Neural progenitor cell (in vitro differentiated cells): ENCODE measurements at regions not wholly inside any gene's neighbourhood (a gene's known extent, or its start where the extent isn't known, plus 50 kb on each side); places are given as distances from the start of the nearest gene placed in this dataset.

Source experiments
- EZH2 ChIP-seq: fragments of 200-600 bp; sonication (generic); IDR thresholded peaks from 2 replicates; pipeline ENCODE4 v1.6.1; 2017; ENCODE audit warnings: antibody characterized with exemption, mild to moderate bottlenecking, moderate library complexity
- EZH2phosphoT487 ChIP-seq: fragments of 200-600 bp; sonication (generic); IDR thresholded peaks from 2 replicates; pipeline ENCODE4 v1.6.1; 2017; ENCODE audit warnings: antibody characterized with exemption
- TF ChIP-seq, protein P1 (sequence below): fragments of 200-600 bp; sonication (generic); IDR thresholded peaks from 2 replicates; pipeline ENCODE4 v1.5.1; 2017; ENCODE audit warnings: antibody characterized with exemption, mild to moderate bottlenecking

DNA sequence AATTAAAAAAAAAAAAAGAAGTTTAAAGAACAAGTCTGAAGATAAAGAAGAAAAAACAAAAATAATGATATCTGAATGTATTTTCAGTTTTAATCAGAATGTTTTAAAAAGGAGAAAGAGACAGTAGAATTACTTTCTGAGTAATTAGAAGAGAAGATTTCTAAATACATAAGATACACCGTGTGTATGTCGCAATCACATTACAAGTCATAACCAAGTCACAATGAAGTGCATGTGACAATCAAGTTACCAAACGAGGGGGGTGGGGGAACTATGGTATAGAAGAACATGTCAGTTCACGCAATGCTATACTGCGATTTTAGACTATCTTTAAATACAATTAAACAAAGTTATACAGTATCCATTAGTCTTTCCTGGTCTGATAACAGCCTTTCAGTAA lies 1464.1 kb upstream of the FLRT2 start:
- TF ChIP-seq, protein P1, sequence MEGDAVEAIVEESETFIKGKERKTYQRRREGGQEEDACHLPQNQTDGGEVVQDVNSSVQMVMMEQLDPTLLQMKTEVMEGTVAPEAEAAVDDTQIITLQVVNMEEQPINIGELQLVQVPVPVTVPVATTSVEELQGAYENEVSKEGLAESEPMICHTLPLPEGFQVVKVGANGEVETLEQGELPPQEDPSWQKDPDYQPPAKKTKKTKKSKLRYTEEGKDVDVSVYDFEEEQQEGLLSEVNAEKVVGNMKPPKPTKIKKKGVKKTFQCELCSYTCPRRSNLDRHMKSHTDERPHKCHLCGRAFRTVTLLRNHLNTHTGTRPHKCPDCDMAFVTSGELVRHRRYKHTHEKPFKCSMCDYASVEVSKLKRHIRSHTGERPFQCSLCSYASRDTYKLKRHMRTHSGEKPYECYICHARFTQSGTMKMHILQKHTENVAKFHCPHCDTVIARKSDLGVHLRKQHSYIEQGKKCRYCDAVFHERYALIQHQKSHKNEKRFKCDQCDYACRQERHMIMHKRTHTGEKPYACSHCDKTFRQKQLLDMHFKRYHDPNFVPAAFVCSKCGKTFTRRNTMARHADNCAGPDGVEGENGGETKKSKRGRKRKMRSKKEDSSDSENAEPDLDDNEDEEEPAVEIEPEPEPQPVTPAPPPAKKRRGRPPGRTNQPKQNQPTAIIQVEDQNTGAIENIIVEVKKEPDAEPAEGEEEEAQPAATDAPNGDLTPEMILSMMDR: no peak
- TF ChIP-seq EZH2 (no peak), EZH2phosphoT487 (no peak)
